ENCODE measurements at regions not wholly inside any gene's neighbourhood (a gene's known extent, or its start where the extent isn't known, plus 50 kb on each side); places are given as distances from the start of the nearest gene placed in this dataset.

DNA sequence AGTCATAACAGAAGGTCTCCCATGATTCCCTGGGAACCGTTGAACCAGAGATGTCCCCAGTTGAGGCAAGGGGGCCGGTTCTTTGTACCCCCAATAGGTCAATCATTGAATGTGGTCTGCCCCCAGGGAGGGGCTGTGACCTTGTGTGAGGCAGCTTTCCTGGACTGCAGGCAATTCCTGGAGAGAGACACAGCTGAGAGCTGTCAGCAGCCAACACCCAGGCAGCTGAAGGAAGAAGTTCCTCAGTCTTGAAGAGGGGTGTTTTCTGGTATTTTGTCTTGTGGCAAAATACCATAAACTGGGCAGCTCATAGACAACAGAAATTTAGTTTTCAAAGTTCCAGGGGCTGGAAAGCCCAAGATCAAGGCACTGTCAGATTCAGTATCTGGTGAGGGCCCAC lies 185.7 kb upstream of the ATP6AP2 start:
- TF ChIP-seq GABPA (IDR thresholded peaks at IDR 0.05; ENCODE audit: low read depth) (no peak), POLR2AphosphoS5 (IDR thresholded peaks at IDR 0.05; ENCODE audit: low read depth) (no peak), SPI1 (IDR thresholded peaks at IDR 0.05; ENCODE audit: borderline replicate concordance, low read depth) (no peak)
- no peak for DNase-seq (ENCODE audit: low read depth in 1 of 2, low spot score in 1 of 2)
- Histone ChIP-seq H3K27ac (replicated peaks) (no peak overlapping the region), H3K4me3 (replicated peaks; ENCODE audit: insufficient read depth, low read length) (no peak overlapping the region), H3K27me3 (ENCODE audit: insufficient read depth, poor library complexity, severe bottlenecking) (no peaks in the 10 kb centered on the region)

DNA sequence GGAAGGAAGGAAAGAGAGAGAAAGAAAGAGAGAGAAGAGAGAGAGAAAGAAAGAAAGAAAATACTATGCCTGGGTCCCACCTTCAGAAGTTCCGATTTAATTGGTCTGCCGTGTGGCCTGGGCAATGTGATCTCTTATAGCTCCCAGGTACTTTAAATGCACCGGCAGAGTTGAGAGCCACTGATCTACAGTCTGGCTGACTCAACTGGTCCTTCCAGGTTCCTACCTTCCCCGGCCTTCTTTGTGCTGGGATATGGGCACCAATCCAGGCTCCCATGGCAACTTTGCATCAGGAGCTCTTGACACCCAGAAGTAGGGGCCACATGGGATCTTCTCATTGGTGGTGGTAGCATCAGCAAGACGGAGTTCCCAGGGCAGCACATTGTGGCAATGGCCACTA lies 186.5 kb upstream of the ATP6AP2 start:
- Histone ChIP-seq H3K27me3 (ENCODE audit: insufficient read depth, poor library complexity, severe bottlenecking) (no peaks in the 10 kb centered on the region), H3K27ac (replicated peaks) (no peak overlapping the region), H3K4me3 (replicated peaks; ENCODE audit: insufficient read depth, low read length) (no peak overlapping the region)
- TF ChIP-seq GABPA (IDR thresholded peaks at IDR 0.05; ENCODE audit: low read depth) = no peak
- TF ChIP-seq, protein P1, sequence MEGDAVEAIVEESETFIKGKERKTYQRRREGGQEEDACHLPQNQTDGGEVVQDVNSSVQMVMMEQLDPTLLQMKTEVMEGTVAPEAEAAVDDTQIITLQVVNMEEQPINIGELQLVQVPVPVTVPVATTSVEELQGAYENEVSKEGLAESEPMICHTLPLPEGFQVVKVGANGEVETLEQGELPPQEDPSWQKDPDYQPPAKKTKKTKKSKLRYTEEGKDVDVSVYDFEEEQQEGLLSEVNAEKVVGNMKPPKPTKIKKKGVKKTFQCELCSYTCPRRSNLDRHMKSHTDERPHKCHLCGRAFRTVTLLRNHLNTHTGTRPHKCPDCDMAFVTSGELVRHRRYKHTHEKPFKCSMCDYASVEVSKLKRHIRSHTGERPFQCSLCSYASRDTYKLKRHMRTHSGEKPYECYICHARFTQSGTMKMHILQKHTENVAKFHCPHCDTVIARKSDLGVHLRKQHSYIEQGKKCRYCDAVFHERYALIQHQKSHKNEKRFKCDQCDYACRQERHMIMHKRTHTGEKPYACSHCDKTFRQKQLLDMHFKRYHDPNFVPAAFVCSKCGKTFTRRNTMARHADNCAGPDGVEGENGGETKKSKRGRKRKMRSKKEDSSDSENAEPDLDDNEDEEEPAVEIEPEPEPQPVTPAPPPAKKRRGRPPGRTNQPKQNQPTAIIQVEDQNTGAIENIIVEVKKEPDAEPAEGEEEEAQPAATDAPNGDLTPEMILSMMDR (IDR thresholded peaks at IDR 0.05; ENCODE audit: insufficient read depth, low read length) = no peak
- TF ChIP-seq, protein P2, sequence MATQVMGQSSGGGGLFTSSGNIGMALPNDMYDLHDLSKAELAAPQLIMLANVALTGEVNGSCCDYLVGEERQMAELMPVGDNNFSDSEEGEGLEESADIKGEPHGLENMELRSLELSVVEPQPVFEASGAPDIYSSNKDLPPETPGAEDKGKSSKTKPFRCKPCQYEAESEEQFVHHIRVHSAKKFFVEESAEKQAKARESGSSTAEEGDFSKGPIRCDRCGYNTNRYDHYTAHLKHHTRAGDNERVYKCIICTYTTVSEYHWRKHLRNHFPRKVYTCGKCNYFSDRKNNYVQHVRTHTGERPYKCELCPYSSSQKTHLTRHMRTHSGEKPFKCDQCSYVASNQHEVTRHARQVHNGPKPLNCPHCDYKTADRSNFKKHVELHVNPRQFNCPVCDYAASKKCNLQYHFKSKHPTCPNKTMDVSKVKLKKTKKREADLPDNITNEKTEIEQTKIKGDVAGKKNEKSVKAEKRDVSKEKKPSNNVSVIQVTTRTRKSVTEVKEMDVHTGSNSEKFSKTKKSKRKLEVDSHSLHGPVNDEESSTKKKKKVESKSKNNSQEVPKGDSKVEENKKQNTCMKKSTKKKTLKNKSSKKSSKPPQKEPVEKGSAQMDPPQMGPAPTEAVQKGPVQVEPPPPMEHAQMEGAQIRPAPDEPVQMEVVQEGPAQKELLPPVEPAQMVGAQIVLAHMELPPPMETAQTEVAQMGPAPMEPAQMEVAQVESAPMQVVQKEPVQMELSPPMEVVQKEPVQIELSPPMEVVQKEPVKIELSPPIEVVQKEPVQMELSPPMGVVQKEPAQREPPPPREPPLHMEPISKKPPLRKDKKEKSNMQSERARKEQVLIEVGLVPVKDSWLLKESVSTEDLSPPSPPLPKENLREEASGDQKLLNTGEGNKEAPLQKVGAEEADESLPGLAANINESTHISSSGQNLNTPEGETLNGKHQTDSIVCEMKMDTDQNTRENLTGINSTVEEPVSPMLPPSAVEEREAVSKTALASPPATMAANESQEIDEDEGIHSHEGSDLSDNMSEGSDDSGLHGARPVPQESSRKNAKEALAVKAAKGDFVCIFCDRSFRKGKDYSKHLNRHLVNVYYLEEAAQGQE (IDR thresholded peaks at IDR 0.05; ENCODE audit: insufficient replicate concordance, low read depth) = no peak
- no peak for TF ChIP-seq SPI1 (IDR thresholded peaks at IDR 0.05; ENCODE audit: borderline replicate concordance, low read depth)
- TF ChIP-seq POLR2AphosphoS5 (IDR thresholded peaks at IDR 0.05; ENCODE audit: low read depth) = no peak
- DNase-seq (ENCODE audit: low read depth in 1 of 2, low spot score in 1 of 2) = no peak

DNA sequence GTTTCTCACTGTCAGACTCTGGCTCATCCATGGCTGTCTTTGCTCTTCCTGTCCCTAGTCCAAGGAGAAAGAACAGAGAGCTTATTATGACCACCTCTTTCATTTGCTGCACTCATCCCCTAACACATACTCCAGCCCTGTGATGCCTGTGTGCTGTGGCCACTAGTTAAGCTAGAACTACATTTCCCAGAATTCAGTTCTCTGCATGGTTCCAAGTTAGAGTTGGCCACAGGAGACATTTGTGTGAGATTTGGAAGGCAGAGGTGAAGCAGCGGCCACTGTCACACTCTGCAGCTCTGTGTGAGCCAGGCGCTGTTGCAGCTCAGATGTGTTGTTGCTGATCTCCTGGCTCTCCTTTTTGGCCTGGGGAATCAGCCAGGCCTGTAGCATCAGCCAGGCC lies 188.2 kb upstream of the ATP6AP2 start:
- no peak for DNase-seq (ENCODE audit: low read depth in 1 of 2, low spot score in 1 of 2)
- no peak overlapping the region for H3K4me3 ChIP-seq (replicated peaks; ENCODE audit: insufficient read depth, low read length)
- TF ChIP-seq, protein P1 (IDR thresholded peaks at IDR 0.05; ENCODE audit: insufficient read depth, low read length) = no peak
- TF ChIP-seq SPI1 (IDR thresholded peaks at IDR 0.05; ENCODE audit: borderline replicate concordance, low read depth) (no peak), GABPA (IDR thresholded peaks at IDR 0.05; ENCODE audit: low read depth) (no peak), POLR2AphosphoS5 (IDR thresholded peaks at IDR 0.05; ENCODE audit: low read depth) (no peak)
- TF ChIP-seq, protein P2 (IDR thresholded peaks at IDR 0.05; ENCODE audit: insufficient replicate concordance, low read depth) = no peak
- H3K27me3 ChIP-seq (ENCODE audit: insufficient read depth, poor library complexity, severe bottlenecking) = no peaks in the 10 kb centered on the region
- H3K27ac ChIP-seq (replicated peaks) = no peak overlapping the region

DNA sequence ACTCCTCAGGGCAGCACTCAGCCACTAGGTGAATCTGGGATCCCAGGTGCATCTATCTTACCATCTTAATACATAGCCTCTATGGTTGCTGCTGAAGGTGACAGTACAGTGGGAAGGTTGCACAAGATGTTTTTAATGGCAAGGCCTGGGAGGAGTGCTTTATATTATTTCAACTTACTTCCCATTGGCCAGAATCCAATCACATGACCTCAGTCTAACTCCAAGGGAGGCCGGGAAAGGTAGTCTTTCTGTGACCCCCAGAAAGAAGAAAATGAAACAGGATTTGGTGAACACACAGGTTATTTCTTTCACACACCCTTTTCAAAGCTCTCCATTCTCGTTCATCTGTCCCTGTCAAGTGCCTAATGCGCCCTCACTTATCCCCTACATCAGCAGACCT lies 189.1 kb upstream of the ATP6AP2 start:
- H3K4me3 ChIP-seq (replicated peaks; ENCODE audit: insufficient read depth, low read length) = no peak overlapping the region
- TF ChIP-seq, protein P1 (IDR thresholded peaks at IDR 0.05; ENCODE audit: insufficient read depth, low read length) = no peak
- TF ChIP-seq GABPA (IDR thresholded peaks at IDR 0.05; ENCODE audit: low read depth) (no peak), POLR2AphosphoS5 (IDR thresholded peaks at IDR 0.05; ENCODE audit: low read depth) (no peak), SPI1 (IDR thresholded peaks at IDR 0.05; ENCODE audit: borderline replicate concordance, low read depth) (no peak)
- TF ChIP-seq, protein P2 (IDR thresholded peaks at IDR 0.05; ENCODE audit: insufficient replicate concordance, low read depth) = no peak
- H3K27me3 ChIP-seq (ENCODE audit: insufficient read depth, poor library complexity, severe bottlenecking) = no peaks in the 10 kb centered on the region
- DNase-seq (ENCODE audit: low read depth in 1 of 2, low spot score in 1 of 2) = no peak
- no peak overlapping the region for H3K27ac ChIP-seq (replicated peaks)
